B cell (primary cell): ENCODE measurements at regions not wholly inside any gene's neighbourhood (a gene's known extent, or its start where the extent isn't known, plus 50 kb on each side); places are given as distances from the start of the nearest gene placed in this dataset.

ENCODE experiments used
- ATAC-seq: fragments of 200-7000 bp; cut with Tn5 transposase; one replicate; pipeline ENCODE4 v1.10.0; 2021; ENCODE audit warnings: low read depth, mild to moderate bottlenecking, moderate number of reproducible peaks, moderate library complexity
- CTCF ChIA-PET: fragments of 350-600 bp; sonication (Branson Sonifier 250); formaldehyde crosslinking; loops from one replicate; lab custom pipeline; 2021; ENCODE audit warnings: antibody characterized with exemption, inconsistent platforms; lab: Charles Lee
- POLR2A ChIA-PET: fragments of 350-600 bp; sonication (Branson Sonifier 250); formaldehyde crosslinking; loops from one replicate; lab custom pipeline; 2021; ENCODE audit warnings: antibody characterized with exemption; lab: Charles Lee
- DNase-seq: peaks from one replicate; pipeline ENCODE4 v3.0.0; 2013
- H2AFZ ChIP-seq: 2 replicates; pipeline ENCODE4 v1.6.1; 2012; ENCODE audit warnings: mild to moderate bottlenecking, low read depth, low read length; ENCODE audit not compliant: insufficient read depth, poor library complexity, severe bottlenecking
- H3K27ac ChIP-seq, 2 donors: 1 replicate in 1 of 2; 2 replicates in 1 of 2; pipeline ENCODE4 v1.5.1; 2012 to 2013; ENCODE audit warnings: low read length in 2 of 2, mild to moderate bottlenecking in 2 of 2, moderate library complexity in 1 of 2
- H3K27me3 ChIP-seq, 4 experiments: fragments of 200-600 bp in 1 of 4; sonication (generic) in 1 of 4; replicated peaks in 1 of 4; 1 replicate in 2 of 4; 2 replicates in 2 of 4; pipeline versions ENCODE4 v1.6.1 to v1.7.0; 2013 to 2016; ENCODE audit warnings: low read length in 3 of 4, mild to moderate bottlenecking in 2 of 4, mixed read lengths in 1 of 4, moderate library complexity in 1 of 4; ENCODE audit not compliant: insufficient read depth in 4 of 4, control insufficient read depth in 3 of 4; ENCODE audit errors: control extremely low read depth in 1 of 4
- H3K36me3 ChIP-seq, 2 experiments: replicated peaks in 1 of 2; 1 replicate in 1 of 2; 2 replicates in 1 of 2; pipeline versions ENCODE4 v1.6.1 to v1.7.1; 2013; ENCODE audit warnings: low read length in 1 of 2; ENCODE audit not compliant: insufficient read depth in 2 of 2, control insufficient read depth in 1 of 2; ENCODE audit errors: control extremely low read depth in 1 of 2, extremely low read depth in 1 of 2
- H3K4me1 ChIP-seq, 2 donors: fragments of 200-600 bp in 1 of 2; sonication (generic) in 1 of 2; 1 replicate in 1 of 2; 2 replicates in 1 of 2; pipeline versions ENCODE4 v1.5.1 to v1.6.1; 2013 to 2017; ENCODE audit warnings: low read length in 2 of 2; ENCODE audit not compliant: control insufficient read depth in 2 of 2, insufficient read depth in 2 of 2
- H3K4me2 ChIP-seq: replicated peaks from 2 replicates; pipeline ENCODE3; 2012; ENCODE audit warnings: mild to moderate bottlenecking, low read depth, low read length; ENCODE audit not compliant: poor library complexity, severe bottlenecking
- H3K4me3 ChIP-seq, 5 experiments: fragments of 200-600 bp in 1 of 5; sonication (generic) in 1 of 5; 1 replicate in 3 of 5; 2 replicates in 2 of 5; pipeline versions ENCODE4 v1.5.1 to v1.7.0; 2011 to 2016; ENCODE audit warnings: low read length in 4 of 5, mild to moderate bottlenecking in 4 of 5, low read depth in 2 of 5, control low read depth in 1 of 5, moderate library complexity in 1 of 5; ENCODE audit not compliant: insufficient read depth in 1 of 5; ENCODE audit errors: control extremely low read depth in 1 of 5, extremely low read depth in 1 of 5
- H3K79me2 ChIP-seq: fragments of 200-600 bp; sonication (generic); one replicate; pipeline ENCODE4 v1.6.0; 2016; ENCODE audit warnings: low read length; ENCODE audit not compliant: control insufficient read depth, insufficient read depth
- H3K9ac ChIP-seq: fragments of 200-600 bp; sonication (generic); 2 replicates; pipeline ENCODE4 v1.6.1; 2017; ENCODE audit warnings: mild to moderate bottlenecking, low read length, moderate library complexity
- H3K9me3 ChIP-seq, 3 donors: one replicate each; pipeline versions ENCODE4 v1.6.1 to v1.7.1; 2013; ENCODE audit warnings: low read length in 2 of 3; ENCODE audit not compliant: control insufficient read depth in 2 of 3, insufficient read depth in 1 of 3; ENCODE audit errors: control extremely low read depth in 1 of 3
- H4K20me1 ChIP-seq: 2 replicates; pipeline ENCODE4 v1.6.0; 2012; ENCODE audit warnings: mild to moderate bottlenecking, low read length; ENCODE audit not compliant: insufficient read depth, control insufficient read depth, poor library complexity, severe bottlenecking
- H3K27ac Mint-ChIP-seq: one replicate; pipeline ENCODE4 v1.8.0; 2021; ENCODE audit warnings: mixed read lengths
- H3K27me3 Mint-ChIP-seq: one replicate; pipeline ENCODE4 v1.8.0; 2021; ENCODE audit warnings: mixed read lengths
- H3K4me1 Mint-ChIP-seq: one replicate; pipeline ENCODE4 v1.8.0; 2021; ENCODE audit warnings: mixed read lengths
- H3K4me3 Mint-ChIP-seq: one replicate; pipeline ENCODE4 v1.8.0; 2021; ENCODE audit warnings: mixed read lengths
- H3K9me3 Mint-ChIP-seq: one replicate; pipeline ENCODE4 v1.8.0; 2022; ENCODE audit warnings: mixed read lengths; ENCODE audit not compliant: insufficient read depth
- EZH2 ChIP-seq: IDR thresholded peaks from 2 replicates; pipeline ENCODE4 v1.6.1; 2012; ENCODE audit warnings: borderline replicate concordance, low read depth, mild to moderate bottlenecking, moderate library complexity, low read length; ENCODE audit not compliant: insufficient read depth, poor library complexity, severe bottlenecking
- WGBS: methylation state at CpG from one replicate; pipeline ENCODE4 v1.1.5; 2013; ENCODE audit warnings: missing lambda C conversion rate; ENCODE audit not compliant: insufficient coverage; 5-methylcytosine and 5-hydroxymethylcytosine counted together
- intact Hi-C: fragments of 100-400 bp; cut with micrococcal nuclease; formaldehyde crosslinking; loops from one replicate; pipeline ENCODE4 v1.10.0; 2022
- TF ChIP-seq, protein P1 (sequence below): fragments of 200-600 bp; IDR thresholded peaks from one replicate; pipeline ENCODE4 v1.8.0; 2022; ENCODE audit warnings: antibody characterized with exemption, mild to moderate bottlenecking

DNA sequence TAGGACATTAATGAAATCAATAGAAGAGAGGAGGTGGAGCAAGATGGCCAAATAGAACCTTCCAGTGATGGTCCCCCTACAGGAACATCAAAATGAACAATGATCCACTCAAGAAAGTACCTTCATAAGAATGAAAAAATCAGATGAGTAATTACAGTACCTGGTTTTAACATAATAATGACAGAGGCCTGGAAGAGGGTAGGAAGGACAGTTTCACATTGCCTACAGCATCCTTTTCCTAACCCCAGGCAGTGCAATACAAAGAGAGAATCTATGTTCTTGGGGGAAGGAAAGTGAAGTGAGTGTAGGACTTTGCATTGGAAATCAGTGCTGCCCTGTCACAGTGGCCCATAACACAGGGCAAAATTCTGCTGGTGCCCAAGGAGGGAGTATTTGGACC, 81.2 kb upstream of the SPTLC1 start:
- Histone ChIP-seq H3K27me3 (no peaks in the 10 kb centered on the region), H3K9me3 (peaks cover 0 to 14% (median 0%) of the 10 kb centered on the region in 3 donors), H3K79me2 (no peaks in the 10 kb centered on the region), H3K4me1 (no peaks in the 10 kb centered on the region), H3K27ac (no peak overlapping the region), H4K20me1 (no peaks in the 10 kb centered on the region), H2AFZ (no peak overlapping the region), H3K4me3 (no peak overlapping the region), H3K36me3 (no peaks in the 10 kb centered on the region), H3K4me2 (no peak overlapping the region), H3K9ac (no peak overlapping the region)
- ATAC-seq (no peak), DNase-seq (no peak)
- Mint-ChIP-seq H3K27ac (no peak overlapping the region), H3K27me3 (peaks cover 18% of the 10 kb centered on the region), H3K4me1 (no peaks in the 10 kb centered on the region), H3K9me3 (peaks cover 11% of the 10 kb centered on the region), H3K4me3 (no peak overlapping the region)
- no peak for TF ChIP-seq EZH2
- TF ChIP-seq, protein P1, sequence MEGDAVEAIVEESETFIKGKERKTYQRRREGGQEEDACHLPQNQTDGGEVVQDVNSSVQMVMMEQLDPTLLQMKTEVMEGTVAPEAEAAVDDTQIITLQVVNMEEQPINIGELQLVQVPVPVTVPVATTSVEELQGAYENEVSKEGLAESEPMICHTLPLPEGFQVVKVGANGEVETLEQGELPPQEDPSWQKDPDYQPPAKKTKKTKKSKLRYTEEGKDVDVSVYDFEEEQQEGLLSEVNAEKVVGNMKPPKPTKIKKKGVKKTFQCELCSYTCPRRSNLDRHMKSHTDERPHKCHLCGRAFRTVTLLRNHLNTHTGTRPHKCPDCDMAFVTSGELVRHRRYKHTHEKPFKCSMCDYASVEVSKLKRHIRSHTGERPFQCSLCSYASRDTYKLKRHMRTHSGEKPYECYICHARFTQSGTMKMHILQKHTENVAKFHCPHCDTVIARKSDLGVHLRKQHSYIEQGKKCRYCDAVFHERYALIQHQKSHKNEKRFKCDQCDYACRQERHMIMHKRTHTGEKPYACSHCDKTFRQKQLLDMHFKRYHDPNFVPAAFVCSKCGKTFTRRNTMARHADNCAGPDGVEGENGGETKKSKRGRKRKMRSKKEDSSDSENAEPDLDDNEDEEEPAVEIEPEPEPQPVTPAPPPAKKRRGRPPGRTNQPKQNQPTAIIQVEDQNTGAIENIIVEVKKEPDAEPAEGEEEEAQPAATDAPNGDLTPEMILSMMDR, result no peak
- ChIA-PET POLR2A (no interaction called here), CTCF (no interaction called here)
- intact Hi-C loops, result no loop called here

DNA sequence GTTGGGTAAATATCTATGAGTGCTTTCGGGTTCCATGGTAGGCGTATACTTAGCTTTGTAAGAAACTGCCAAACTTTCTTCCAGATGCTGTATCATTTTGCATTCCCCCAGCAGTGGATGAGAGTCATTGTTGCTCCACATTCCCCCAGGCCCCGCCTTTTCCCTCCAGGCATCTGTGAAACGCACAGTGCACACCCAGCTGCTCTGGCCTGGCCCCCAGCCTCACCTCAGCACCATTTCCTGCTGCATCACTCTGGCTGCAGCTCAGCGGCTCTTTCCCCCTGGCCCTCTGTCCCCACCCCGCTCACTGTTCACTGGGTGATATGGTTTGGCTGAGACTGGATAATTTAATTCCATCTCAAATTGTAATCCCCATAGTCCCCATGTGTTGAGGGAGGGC, 76.6 kb upstream of the SPTLC1 start:
- WGBS, result 83% methylated on average over 2 of the region's 6 CpGs
- no peak overlapping the region for H2AFZ ChIP-seq
- Mint-ChIP-seq H3K4me1 (no peaks in the 10 kb centered on the region), H3K27me3 (peaks cover 27% of the 10 kb centered on the region), H3K27ac (no peak overlapping the region), H3K9me3 (no peaks in the 10 kb centered on the region), H3K4me3 (no peak overlapping the region)
- TF ChIP-seq EZH2, result no peak
- TF ChIP-seq, protein P1, result no peak
- no peaks in the 10 kb centered on the region for H3K4me1 ChIP-seq
- no peaks in the 10 kb centered on the region for H3K79me2 ChIP-seq
- ATAC-seq (no peak), DNase-seq (no peak)
- no peak overlapping the region for H3K9ac ChIP-seq
- no peak overlapping the region for H3K4me2 ChIP-seq
- peaks cover 0 to 6% (median 0%) of the 10 kb centered on the region in 3 donors for H3K9me3 ChIP-seq
- H3K27ac ChIP-seq, result no peak overlapping the region
- no peaks in the 10 kb centered on the region for H3K36me3 ChIP-seq
- ChIA-PET CTCF (no interaction called here), POLR2A (no interaction called here)
- peaks cover 0 to 3% (median 0%) of the 10 kb centered on the region in 4 experiments for H3K27me3 ChIP-seq
- H4K20me1 ChIP-seq, result no peaks in the 10 kb centered on the region
- intact Hi-C loops, result no loop called here
- H3K4me3 ChIP-seq, result no peak overlapping the region
